NCI-H446 treated with DMSO at 0.1 percent for 48 hours (cell line): ENCODE measurements at regions not wholly inside any gene's neighbourhood (a gene's known extent, or its start where the extent isn't known, plus 50 kb on each side); places are given as distances from the start of the nearest gene placed in this dataset.

Source experiments
- DNase-seq: peaks from one replicate; lab custom pipeline; 2025; lab: John Stamatoyannopoulos, UW

GRCh38 chr7:85573844-85574243 is 387.0 kb upstream of the SEMA3D start:
- no peak for DNase-seq

- no peak for DNase-seq
These were observed 386.5 kb upstream of the SEMA3D start for GRCh38 chr7:85573346-85573745.

DNA sequence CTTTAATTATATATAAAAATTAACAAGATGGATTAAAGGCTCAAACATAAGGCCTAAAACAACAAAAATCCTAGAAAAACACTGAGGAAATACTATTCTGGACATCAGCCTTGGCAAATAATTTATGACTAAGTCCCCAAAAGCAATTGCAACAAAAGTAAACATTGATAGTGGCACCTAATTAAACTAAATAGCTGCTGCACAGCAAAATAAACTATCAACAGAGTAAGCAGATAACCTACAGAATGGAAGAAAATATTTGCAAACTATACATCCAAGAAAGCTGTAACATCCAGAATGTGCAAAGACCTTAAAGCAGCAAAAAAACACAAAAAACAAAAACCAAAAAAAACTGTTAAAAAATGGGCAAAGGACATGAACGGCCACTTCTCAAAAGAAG is 384.0 kb upstream of the SEMA3D start:
- no peak for DNase-seq

GRCh38 chr7:85567983-85568382 is 381.1 kb upstream of the SEMA3D start:
- no peak for DNase-seq

- DNase-seq = no peak
These were observed 379.4 kb upstream of the SEMA3D start for GRCh38 chr7:85566095-85566794.

DNA sequence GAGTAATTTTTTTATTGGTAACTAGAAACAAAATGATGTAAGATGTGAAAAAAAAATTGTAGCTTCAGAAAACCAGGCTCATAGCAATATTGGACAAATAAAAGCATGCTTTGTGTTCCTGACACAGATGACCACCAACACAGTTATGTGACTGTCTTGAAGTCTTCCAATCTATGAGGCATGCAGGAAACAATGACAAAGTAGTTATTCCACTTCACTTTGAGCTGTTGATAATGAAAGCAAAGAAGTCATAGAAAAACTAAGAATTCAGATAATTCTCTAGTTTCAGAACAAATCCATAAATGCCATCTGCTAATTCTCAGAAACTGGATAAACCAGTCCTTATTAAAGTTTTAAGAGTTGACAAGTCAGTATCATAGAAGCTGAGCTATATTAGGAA is 378.4 kb upstream of the SEMA3D start:
- no peak for DNase-seq

- DNase-seq = no peak
These were observed 378.0 kb upstream of the SEMA3D start for GRCh38 chr7:85564861-85565260.

GRCh38 chr7:85561706-85562105 is 374.9 kb upstream of the SEMA3D start:
- no peak for DNase-seq

GRCh38 chr7:85554236-85555178 is 367.7 kb upstream of the SEMA3D start:
- DNase-seq = no peak

- DNase-seq = no peak
These were observed 349.3 kb upstream of the SEMA3D start for GRCh38 chr7:85535974-85536729.

DNA sequence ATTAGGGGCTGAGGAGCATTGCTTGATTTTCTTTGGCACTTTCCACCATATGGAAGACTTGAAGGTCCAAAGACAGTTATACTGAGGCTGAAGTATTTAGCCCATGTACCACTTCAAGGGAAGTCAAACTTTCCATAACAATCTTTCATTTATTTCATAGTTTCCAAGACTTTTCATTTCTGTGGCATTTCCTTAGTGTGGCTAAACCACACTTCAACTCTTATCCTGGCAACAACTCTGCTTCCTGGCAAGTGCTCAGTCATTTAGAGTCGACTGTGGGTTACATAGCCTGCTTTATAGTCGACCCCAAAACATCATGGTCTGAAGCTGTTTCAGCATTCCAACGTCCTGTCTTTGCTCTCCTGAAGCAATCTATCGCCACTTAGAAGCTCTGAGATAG is 343.0 kb upstream of the SEMA3D start:
- no peak for DNase-seq

DNA sequence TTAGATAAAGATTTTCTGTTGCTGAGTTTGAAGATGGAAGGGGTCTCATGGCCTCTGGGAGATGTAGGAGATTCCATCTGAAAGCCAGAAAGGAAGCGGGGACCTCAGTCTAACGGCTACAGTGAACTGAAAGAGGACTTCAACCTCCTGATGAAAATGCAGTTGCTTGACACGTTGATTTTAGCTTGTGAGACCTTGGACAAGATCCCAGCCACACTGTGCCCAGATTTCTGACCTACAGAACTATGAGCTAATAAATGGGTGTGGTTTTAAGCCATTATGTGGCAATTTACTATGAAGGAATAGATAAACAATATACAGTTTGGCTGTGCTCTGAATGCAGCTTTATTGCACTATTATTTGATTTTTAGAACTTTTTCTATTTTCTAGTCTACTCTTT is 342.3 kb upstream of the SEMA3D start:
- no peak for DNase-seq

DNA sequence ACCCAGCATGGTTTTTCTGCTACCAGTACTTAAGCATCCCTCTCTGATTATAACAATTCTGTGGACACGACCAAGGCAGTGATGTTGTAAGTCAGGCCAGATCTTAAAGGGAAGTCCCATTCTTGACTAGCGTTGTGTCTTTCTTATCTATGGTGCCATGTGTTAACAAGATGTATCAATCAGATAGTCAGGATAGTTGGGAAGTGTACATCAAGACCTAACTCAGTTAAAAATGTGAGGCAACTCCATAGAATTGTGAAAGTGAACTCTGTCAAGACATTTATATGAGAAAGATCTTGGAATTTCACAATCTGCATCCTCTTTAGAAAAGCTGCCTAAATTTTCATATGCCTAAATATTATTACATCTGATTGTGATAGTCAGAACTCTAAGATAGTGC is 341.7 kb upstream of the SEMA3D start:
- DNase-seq = no peak

DNA sequence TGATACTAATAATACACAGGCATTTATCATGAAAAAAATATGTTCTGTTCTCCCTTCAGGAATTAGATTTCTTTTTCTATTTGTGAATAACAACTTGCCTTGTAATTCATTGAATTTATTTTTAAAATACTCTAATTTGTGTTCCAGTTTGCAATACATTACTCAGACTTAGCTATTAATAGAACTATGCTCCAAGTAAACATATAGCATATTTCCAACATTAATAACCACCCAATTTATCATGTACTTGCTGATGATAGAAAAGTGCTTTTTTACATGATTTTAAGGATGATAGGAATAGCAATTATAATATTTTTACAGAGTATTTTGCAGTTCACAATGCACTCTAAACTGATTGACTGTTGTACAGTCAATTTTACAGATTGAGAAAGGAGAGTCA is 338.8 kb upstream of the SEMA3D start:
- DNase-seq = no peak

DNA sequence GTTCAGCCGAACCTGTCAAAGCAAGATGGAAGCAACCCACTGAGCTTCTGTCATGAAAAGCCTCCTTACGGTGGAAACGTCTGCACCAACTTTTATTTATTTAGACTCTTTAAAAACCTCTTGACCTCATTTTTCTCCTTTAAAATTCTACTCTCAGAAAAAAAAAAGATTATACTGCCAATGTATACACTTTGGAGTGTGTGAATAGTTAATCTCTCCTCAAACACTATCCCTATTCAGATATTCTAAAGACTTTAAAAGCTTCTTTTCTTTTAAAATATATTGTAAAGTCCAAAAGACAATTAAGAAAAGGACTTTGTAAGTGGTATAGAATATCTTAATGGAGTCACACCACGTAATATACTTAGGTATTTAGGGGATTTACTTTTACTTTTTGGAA is 335.2 kb upstream of the SEMA3D start:
- no peak for DNase-seq

DNA sequence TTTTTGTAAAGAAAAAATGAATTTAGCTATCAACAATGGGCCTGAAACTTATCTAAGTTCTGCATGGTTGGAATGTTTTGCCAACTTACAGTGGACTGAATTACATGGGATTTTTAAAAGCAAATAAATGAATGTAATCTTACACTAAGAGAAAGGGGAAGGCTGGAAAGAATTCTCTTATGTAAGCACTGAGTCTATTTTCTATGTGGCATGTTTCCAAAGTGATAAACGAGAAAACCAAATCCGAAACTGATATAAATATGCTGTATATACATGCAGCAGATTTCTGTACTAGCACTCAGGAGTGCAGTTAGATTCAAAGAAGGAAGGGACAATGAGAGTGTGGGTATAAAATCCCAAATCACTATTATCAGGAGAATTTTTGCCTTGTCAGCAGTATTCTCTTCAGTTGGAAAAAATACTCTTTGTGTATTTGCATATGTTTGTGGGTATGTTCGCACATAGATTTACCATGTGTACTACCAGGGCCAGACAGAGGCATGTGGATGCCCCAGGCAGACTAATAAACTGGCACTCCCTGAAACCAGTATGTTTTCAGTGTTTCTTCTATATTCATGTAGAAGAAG is 334.3 kb upstream of the SEMA3D start:
- no peak for DNase-seq

DNA sequence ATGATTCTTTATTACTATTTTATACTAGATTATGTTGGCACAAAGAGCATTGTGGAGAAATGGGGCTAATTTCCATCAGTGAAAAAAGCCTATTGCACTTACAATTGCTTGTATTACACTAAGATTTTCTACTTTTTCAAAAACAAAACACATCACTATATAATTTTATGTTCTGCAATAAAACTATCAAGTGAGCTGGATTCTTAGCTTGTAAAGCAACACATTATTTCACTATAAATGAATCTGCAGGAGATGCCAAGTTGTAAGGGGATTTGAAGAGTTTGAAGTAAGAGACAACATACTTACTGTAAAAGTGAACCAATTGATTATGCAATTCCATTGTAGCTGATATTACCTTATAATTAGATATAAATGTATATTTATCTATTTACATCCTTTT is 333.3 kb upstream of the SEMA3D start:
- DNase-seq = no peak

DNA sequence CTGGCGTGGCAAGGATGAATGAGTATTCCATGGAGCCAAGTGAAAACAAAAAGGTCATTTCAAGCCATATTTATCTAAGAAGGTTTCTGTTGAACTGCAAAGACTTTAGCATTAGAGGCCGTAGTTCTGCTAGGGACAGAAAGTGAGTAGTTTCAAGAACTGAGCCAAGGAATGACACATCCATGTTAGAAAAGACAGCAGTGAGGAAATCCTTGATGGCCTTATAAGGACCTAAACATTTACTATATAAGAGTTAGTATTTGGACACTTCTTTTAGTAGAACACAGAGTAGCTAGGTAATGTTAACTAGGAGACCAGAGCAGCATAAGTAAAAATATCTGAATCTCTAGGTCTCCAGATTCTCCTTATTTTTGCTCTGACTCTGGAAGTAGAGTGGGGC is 329.8 kb upstream of the SEMA3D start:
- DNase-seq = no peak

DNA sequence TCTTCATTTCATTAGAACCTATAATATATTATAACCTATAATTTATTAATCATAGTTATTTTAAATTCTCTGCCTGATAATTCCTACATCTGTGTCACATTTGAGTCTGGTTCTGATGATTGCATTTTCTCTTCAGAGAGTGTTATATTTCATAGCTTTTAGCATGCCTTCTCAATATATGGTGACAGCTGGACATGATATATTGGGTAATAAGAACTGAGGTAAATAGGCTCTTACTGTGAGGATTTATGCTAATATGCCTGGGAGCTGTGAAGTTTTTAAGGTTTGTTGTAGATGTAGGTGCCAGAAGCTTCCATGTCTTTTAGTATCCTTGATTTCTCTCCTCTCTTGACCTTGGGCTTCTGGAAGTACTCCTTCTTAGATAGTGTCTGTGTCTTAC is 325.9 kb upstream of the SEMA3D start:
- DNase-seq = no peak

DNA sequence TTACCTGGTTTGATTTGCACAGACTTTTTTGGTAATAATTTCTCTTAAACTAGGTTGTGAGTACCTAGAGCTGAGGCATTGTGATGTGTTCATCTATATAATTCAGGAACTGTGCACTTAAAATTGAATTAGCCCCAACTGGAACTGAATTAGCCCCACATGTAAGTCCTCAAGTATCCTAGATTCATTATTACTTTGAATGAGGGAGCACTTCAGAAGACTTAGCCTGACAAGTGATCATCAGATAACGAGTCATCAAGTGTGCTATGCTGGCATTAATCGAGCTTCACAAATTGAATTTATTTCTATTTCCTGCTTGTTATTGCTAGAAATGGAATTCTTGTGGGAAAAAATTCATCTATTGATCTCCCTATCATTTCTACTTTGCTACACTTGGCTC is 323.4 kb upstream of the SEMA3D start:
- no peak for DNase-seq

GRCh38 chr7:85509476-85509875 is 322.6 kb upstream of the SEMA3D start:
- no peak for DNase-seq

DNA sequence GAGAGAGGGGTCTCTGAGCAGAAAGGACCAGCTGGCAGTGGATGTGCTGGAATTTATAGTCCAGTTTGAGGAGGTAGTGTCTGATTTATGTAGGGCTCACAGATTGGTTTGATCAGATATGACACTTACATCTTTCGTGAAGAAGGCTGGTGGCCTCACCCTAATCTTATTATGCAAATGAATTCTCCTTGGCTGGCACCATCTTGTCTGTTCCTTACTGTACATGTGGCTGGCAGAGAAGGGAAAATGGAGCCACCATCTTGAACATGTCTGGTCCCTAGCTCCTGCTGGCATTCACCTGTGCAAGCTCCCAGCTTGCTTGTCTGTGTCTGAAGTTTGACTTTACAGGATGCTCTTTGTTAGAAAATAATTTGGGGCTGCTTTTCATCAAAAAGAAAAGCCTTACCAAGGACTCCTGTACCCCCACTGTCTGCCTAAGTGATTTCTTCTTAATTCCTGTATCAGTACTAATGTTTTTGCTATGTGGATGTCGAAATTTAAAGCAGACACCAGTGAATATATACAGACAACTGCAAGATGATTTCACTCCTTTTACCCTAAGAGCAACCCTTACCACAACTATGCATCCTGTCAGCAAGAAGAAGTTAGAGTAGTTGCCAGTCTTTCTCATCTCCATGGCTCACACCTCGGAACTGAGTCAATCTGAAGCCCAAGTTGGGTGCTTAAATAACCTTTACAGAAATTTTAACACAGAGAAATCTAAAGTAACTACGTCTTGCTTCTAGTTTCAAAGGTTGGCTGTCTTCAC is 322.0 kb upstream of the SEMA3D start:
- no peak for DNase-seq
